ES-I3 (cell line): ENCODE measurements at regions not wholly inside any gene's neighbourhood (a gene's known extent, or its start where the extent isn't known, plus 50 kb on each side); places are given as distances from the start of the nearest gene placed in this dataset.
A peak's percentile ranks its signal among the peaks of the same experiment; 100 is the strongest.

Source experiments
- H3K36me3 ChIP-seq: 2 replicates; pipeline ENCODE4 v1.6.1; 2013; ENCODE audit warnings: mild to moderate bottlenecking, low read length, control low read depth, moderate library complexity; ENCODE audit not compliant: insufficient read depth
- H3K4me1 ChIP-seq: 2 replicates; pipeline ENCODE4 v1.6.1; 2013; ENCODE audit warnings: mild to moderate bottlenecking, control low read depth, low read length; ENCODE audit not compliant: insufficient read depth
- H3K9ac ChIP-seq: 2 replicates; pipeline ENCODE4 v1.6.1; 2013; ENCODE audit warnings: low read depth, mild to moderate bottlenecking, low read length, moderate library complexity
- H3K9me3 ChIP-seq: 2 replicates; pipeline ENCODE4 v1.6.1; 2013; ENCODE audit warnings: mild to moderate bottlenecking, low read length, moderate library complexity; ENCODE audit not compliant: control insufficient read depth, insufficient read depth

DNA sequence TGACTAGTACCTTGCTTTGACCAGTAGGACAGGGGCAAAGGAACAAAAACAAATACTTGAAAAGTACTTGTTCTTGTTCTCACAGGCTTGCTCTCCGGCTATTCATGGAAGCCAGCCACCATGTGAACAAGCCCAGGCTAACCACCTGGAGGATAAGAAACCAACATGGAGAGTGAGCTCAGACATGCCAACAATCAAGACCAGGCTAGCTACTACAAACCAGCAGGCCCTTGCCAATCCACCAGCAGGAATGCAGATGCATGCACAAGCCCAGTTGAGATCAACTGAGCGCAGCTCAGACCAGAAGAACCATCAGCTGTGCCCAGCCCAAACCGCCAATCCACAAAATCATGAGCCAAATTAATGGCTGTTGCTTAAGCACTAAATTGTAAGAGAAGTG, 180.1 kb upstream of the ISX start:
- no peaks in the 10 kb centered on the region for H3K36me3 ChIP-seq
- H3K9me3 ChIP-seq = no peaks in the 10 kb centered on the region; the same call in 1 of the 2 replicates
- H3K4me1 ChIP-seq = no peaks in the 10 kb centered on the region
- no peak overlapping the region for H3K9ac ChIP-seq

GRCh38 chr22:34886391-34886790, 179.6 kb upstream of the ISX start:
- no peaks in the 10 kb centered on the region; the same call in 1 of the 2 replicates for H3K9me3 ChIP-seq
- H3K9ac ChIP-seq = no peak overlapping the region
- H3K36me3 ChIP-seq = no peaks in the 10 kb centered on the region
- H3K4me1 ChIP-seq = no peaks in the 10 kb centered on the region

DNA sequence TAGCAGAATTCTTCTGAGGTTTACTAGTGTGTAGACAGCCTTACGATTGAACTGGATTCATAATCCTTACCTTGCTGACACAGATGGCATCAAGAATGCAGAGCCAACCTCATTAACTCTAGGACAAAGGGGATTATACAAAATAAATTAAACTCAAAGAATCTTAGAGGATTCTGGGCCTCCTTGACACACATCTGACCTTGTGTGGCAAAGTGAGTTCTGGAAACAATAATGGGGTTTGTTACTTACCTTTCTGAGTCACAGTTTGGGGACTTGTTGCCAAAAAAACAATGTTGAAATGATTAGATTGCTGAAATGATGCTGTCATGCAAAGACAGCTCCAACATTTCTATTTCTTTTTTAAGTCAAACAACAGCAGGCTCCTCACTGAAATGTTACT, 179.1 kb upstream of the ISX start:
- Histone ChIP-seq H3K36me3 (no peaks in the 10 kb centered on the region; the same call in 1 of the 2 replicates), H3K9me3 (no peaks in the 10 kb centered on the region; the same call in 1 of the 2 replicates), H3K4me1 (no peaks in the 10 kb centered on the region), H3K9ac (no peak overlapping the region)

DNA sequence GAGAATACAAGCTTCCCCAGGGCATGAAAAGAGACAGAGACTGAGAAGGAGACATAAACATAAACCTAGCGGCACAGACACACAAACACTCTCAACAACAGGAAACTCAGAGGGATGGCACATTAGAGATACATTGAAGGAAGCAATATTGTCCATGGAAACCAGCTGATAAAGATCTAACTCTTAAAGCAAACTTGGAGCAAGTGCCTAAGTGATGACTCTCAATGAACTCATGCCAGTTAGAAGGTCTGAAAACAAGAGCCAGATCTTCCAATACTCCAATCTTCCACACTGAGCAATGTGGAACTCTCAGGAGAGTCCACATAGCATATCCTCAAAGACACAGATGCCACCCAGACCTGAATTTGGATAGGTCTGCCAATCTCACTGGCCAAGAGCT, 168.8 kb upstream of the ISX start:
- no peak overlapping the region for H3K9ac ChIP-seq
- H3K9me3 ChIP-seq = peaks cover 10% of the 10 kb centered on the region
- no peaks in the 10 kb centered on the region for H3K4me1 ChIP-seq
- H3K36me3 ChIP-seq = no peaks in the 10 kb centered on the region; the same call in 1 of the 2 replicates

DNA sequence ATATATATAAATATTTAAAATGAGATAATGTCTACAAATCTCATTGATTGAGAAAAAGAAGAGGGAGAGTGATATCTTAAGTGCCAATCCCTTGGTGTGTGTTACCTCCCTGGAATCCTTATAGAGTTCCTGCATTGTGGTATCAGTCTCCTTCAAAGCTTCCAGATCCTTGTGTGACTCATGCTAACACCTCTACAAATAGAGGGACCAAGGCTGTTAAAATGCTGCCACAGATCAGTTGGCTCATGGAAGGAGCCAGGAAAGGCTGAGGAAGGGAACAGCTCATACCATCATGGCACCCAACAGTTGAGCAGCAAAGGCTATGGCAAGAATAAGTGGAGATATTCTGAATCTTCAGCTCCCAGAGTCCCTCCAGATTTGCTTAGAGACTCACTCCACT, 163.6 kb upstream of the ISX start:
- Histone ChIP-seq H3K36me3 (no peaks in the 10 kb centered on the region), H3K9me3 (no peaks in the 10 kb centered on the region), H3K9ac (no peak overlapping the region), H3K4me1 (no peaks in the 10 kb centered on the region)

GRCh38 chr22:34903416-34903815, 162.5 kb upstream of the ISX start:
- Histone ChIP-seq H3K9me3 (no peaks in the 10 kb centered on the region), H3K9ac (no peak overlapping the region), H3K4me1 (no peaks in the 10 kb centered on the region), H3K36me3 (no peaks in the 10 kb centered on the region)

DNA sequence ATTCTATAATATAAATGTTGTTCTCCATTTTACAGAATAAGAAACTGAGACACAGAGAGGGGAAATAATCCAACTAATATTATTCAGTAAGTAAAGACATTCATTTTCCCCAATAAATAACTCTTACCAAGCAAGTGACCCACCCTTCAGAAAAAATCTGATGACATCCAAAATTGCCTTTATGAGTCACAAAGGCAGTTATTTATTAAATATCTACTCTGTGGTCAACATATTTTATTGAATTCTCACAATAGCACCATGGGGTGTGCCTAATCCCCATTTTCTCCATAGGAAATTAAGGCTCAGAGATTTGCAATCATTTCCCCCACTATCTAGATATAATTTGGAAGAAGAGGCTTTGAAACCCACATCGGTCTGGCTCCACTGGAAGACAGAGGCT, 161.5 kb upstream of the ISX start:
- Histone ChIP-seq H3K9me3 (no peaks in the 10 kb centered on the region; the same call in 1 of the 2 replicates), H3K4me1 (no peaks in the 10 kb centered on the region), H3K36me3 (no peaks in the 10 kb centered on the region), H3K9ac (no peak overlapping the region)

GRCh38 chr22:34913826-34914225, 152.1 kb upstream of the ISX start:
- H3K9me3 ChIP-seq = no peaks in the 10 kb centered on the region; the same call in 1 of the 2 replicates
- H3K36me3 ChIP-seq = no peaks in the 10 kb centered on the region
- H3K4me1 ChIP-seq = no peaks in the 10 kb centered on the region
- no peak overlapping the region for H3K9ac ChIP-seq

DNA sequence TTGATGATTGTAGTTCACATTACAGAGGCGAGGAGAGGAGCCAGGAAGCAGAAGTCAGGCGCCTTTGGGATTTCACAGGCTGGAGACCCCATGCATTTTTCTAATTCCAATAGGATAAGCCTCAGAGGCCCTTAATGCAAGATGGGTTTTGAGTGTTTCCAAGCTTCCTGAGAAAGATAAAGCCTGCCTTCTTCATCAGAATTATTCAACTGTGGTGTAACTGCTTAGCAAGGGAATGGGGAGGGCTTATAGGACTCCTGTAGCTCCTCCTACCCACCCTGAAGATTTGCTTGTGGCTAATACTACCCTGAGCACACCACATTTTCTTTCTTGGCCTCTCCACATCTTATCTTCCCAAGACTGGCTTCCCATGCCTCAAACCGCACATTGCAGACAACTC, 151.1 kb upstream of the ISX start:
- no peaks in the 10 kb centered on the region for H3K9me3 ChIP-seq
- no peaks in the 10 kb centered on the region for H3K4me1 ChIP-seq
- H3K9ac ChIP-seq = no peak overlapping the region
- H3K36me3 ChIP-seq = no peaks in the 10 kb centered on the region

DNA sequence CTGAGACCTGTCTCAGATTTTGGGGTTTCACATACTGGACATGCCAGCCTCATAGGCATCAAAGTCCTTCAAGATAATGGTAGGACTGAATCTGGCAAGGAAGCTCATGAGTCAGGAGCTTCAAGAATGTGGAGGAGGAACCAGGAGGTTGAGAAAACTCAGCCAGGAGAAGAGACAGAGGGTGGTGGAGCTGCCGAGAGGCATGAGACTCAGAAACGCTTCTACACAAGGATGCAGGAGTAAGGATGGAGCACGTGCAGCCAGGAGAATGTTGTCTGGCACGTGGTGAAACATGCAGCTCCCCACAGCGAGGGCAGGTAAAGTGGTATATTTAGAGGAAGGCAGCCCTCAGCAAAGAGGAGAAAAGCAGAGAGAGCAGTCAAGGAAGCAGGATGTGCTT, 148.7 kb upstream of the ISX start:
- no peaks in the 10 kb centered on the region for H3K36me3 ChIP-seq
- H3K4me1 ChIP-seq = no peaks in the 10 kb centered on the region
- no peak overlapping the region for H3K9ac ChIP-seq
- no peaks in the 10 kb centered on the region for H3K9me3 ChIP-seq

DNA sequence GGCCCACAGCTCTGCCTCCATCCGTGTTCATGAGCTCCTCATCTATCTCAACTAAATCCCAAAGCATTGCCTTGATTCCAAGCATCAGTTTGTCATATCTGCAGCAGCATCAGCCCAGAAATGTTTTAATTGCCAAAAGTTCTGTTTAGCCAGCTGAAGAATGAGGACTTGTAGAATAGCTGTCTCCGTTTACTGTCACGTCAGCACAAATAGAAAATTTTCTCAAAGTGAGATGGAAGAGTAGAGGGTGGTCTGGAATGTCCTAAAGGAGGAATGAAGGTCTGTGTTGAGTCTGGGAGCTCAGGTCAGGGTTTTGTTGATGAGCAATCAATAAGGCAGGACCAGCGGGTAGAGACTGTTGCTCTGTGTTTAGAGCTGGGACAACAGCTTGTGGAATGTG, 134.9 kb upstream of the ISX start:
- Histone ChIP-seq H3K9ac (no peak overlapping the region), H3K9me3 (no peaks in the 10 kb centered on the region), H3K4me1 (no peaks in the 10 kb centered on the region), H3K36me3 (no peaks in the 10 kb centered on the region)

- H3K4me1 ChIP-seq = no peaks in the 10 kb centered on the region
- no peak overlapping the region for H3K9ac ChIP-seq
- H3K36me3 ChIP-seq = no peaks in the 10 kb centered on the region
- peaks cover under 1% of the 10 kb centered on the region; the same call in 1 of the 2 replicates for H3K9me3 ChIP-seq
Measured at GRCh38 chr22:34934261-34934660, 131.7 kb upstream of the ISX start.

DNA sequence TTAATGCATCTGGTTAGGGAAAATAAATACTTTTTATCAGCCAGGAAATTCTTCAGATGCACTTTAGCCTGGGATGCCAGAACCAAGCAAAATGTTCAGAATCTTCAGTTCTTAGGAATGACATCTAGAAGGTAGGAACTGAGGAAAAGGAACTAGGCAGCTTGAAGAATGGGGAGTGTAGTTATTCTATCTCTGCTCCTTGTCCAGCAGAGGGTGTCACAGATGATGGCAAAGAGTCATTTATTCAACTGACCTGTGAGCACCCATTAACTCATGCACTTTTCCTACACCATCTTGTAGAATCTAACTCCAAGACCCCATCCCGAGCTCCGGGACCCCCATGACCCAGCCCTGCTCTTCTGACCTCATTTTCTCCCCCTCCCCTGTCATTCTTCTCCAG, 122.1 kb upstream of the ISX start:
- Histone ChIP-seq H3K9me3 (peaks cover 6% of the 10 kb centered on the region; the same call in 1 of the 2 replicates), H3K4me1 (peaks cover 5% of the 10 kb centered on the region; the same call in 1 of the 2 replicates), H3K9ac (no peak overlapping the region), H3K36me3 (no peaks in the 10 kb centered on the region)

- Histone ChIP-seq H3K36me3 (no peaks in the 10 kb centered on the region), H3K9me3 (0 out of 2 replicates have a peak, but pooled peaks cover 2% of the 10 kb centered on the region), H3K4me1 (peaks cover 19% of the 10 kb centered on the region), H3K9ac (no peak overlapping the region)
Measured at GRCh38 chr22:34946339-34946985, 119.5 kb upstream of the ISX start.

DNA sequence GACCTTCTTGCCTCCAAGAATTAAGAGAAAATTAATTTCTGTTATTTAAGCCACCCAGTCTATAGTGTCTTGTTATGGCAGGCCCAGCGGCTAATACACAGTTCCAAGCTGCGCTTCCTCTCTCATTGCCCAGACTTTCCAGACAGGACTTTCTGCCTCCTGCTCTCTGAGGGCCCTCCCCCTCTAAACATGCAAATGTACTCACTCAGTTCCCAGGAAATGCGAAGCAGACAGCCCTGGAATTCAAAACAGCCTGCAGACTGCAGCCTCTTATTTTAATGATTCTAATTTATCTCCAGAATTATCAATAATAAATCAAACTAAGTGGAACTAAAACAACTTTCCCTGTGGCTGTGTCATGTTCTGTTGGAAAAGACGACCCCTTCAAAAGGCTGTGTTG, 115.5 kb upstream of the ISX start:
- no peaks in the 10 kb centered on the region for H3K36me3 ChIP-seq
- peaks cover 14% of the 10 kb centered on the region for H3K4me1 ChIP-seq
- H3K9me3 ChIP-seq = no peaks in the 10 kb centered on the region
- peak overlapping the region; percentile 12; the same call in 1 of the 2 replicates for H3K9ac ChIP-seq
